ENCODE measurements at regions not wholly inside any gene's neighbourhood (a gene's known extent, or its start where the extent isn't known, plus 50 kb on each side); places are given as distances from the start of the nearest gene placed in this dataset.

- no peak overlapping the region for H2AFZ ChIP-seq (ENCODE audit: insufficient read depth, low read depth, low read length, poor library complexity, severe bottlenecking)
- intact Hi-C loops (cut with micrococcal nuclease): no loop called here
- H3K9ac ChIP-seq (ENCODE audit: insufficient read depth, low read length, poor library complexity, severe bottlenecking): no peak overlapping the region
- H3K4me1 ChIP-seq (ENCODE audit: control insufficient read depth in 1 of 2, insufficient read depth in 2 of 2, low read length in 2 of 2): no peaks in the 10 kb centered on the region
- DNase-seq: no peak
- no peaks in the 10 kb centered on the region for H3K27me3 Mint-ChIP-seq (ENCODE audit: low read depth in 3 of 3)
- H3K36me3 ChIP-seq (replicated peaks in 1 of 2; ENCODE audit: control insufficient read depth in 1 of 2, insufficient read depth in 2 of 2, low read length in 2 of 2): no peaks in the 10 kb centered on the region
- H3K9me3 ChIP-seq (replicated peaks in 1 of 2; ENCODE audit: control insufficient read depth in 1 of 2, insufficient read depth in 1 of 2, low read length in 2 of 2): peaks cover 0 to 4% of the 10 kb centered on the region in 2 donors
- no peaks in the 10 kb centered on the region for H3K27me3 ChIP-seq (ENCODE audit: control insufficient read depth in 2 of 2, insufficient read depth in 2 of 2, low read length in 2 of 2)
- H3K27ac ChIP-seq (ENCODE audit: low read depth in 1 of 2, low read length in 2 of 2): no peak overlapping the region
- H3K4me2 ChIP-seq (replicated peaks; ENCODE audit: extremely low read depth, low read length, poor library complexity, severe bottlenecking): no peak overlapping the region
- H3K9me3 Mint-ChIP-seq: peaks cover 0 to 5% (median 2%) of the 10 kb centered on the region in 7 donors
- no peaks in the 10 kb centered on the region for H4K20me1 ChIP-seq (ENCODE audit: insufficient read depth, low read length)
- H3K4me3 ChIP-seq (replicated peaks in 1 of 3; ENCODE audit: low read depth in 2 of 3, low read length in 3 of 3): no peak overlapping the region
- H3K27ac Mint-ChIP-seq: no peak overlapping the region
- no peak for TF ChIP-seq CTCF (IDR thresholded peaks at IDR 0.05)
- H3K4me3 Mint-ChIP-seq: no peak overlapping the region
- H3K79me2 ChIP-seq (ENCODE audit: insufficient read depth, low read length): no peaks in the 10 kb centered on the region
- H3K4me1 Mint-ChIP-seq: no peaks in the 10 kb centered on the region
- no peaks in the 10 kb centered on the region for H3K36me3 Mint-ChIP-seq
Observed at GRCh38 chr1:79614106-79614505, 607.6 kb upstream of the ADGRL4 start.

- no CpG with 5 or more reads among the region's 1 CpG for whole genome bisulfite sequencing (ENCODE audit: insufficient coverage)
- Histone ChIP-seq H3K9me3 (replicated peaks in 1 of 2; ENCODE audit: control insufficient read depth in 1 of 2, insufficient read depth in 1 of 2, low read length in 2 of 2) (peaks cover 0 to 4% of the 10 kb centered on the region in 2 donors), H3K36me3 (replicated peaks in 1 of 2; ENCODE audit: control insufficient read depth in 1 of 2, insufficient read depth in 2 of 2, low read length in 2 of 2) (no peaks in the 10 kb centered on the region), H3K4me2 (replicated peaks; ENCODE audit: extremely low read depth, low read length, poor library complexity, severe bottlenecking) (no peak overlapping the region), H2AFZ (ENCODE audit: insufficient read depth, low read depth, low read length, poor library complexity, severe bottlenecking) (no peak overlapping the region), H3K79me2 (ENCODE audit: insufficient read depth, low read length) (no peaks in the 10 kb centered on the region), H3K27ac (ENCODE audit: low read depth in 1 of 2, low read length in 2 of 2) (no peak overlapping the region), H3K4me1 (ENCODE audit: control insufficient read depth in 1 of 2, insufficient read depth in 2 of 2, low read length in 2 of 2) (no peaks in the 10 kb centered on the region), H4K20me1 (ENCODE audit: insufficient read depth, low read length) (no peaks in the 10 kb centered on the region), H3K4me3 (replicated peaks in 1 of 3; ENCODE audit: low read depth in 2 of 3, low read length in 3 of 3) (no peak overlapping the region), H3K9ac (ENCODE audit: insufficient read depth, low read length, poor library complexity, severe bottlenecking) (no peak overlapping the region), H3K27me3 (ENCODE audit: control insufficient read depth in 2 of 2, insufficient read depth in 2 of 2, low read length in 2 of 2) (no peaks in the 10 kb centered on the region)
- Mint-ChIP-seq H3K27ac (no peak overlapping the region), H3K4me3 (no peak overlapping the region), H3K9me3 (peaks cover 0 to 3% (median 0%) of the 10 kb centered on the region in 7 donors), H3K36me3 (no peaks in the 10 kb centered on the region), H3K4me1 (no peaks in the 10 kb centered on the region), H3K27me3 (ENCODE audit: low read depth in 3 of 3) (no peaks in the 10 kb centered on the region)
- no peak for DNase-seq
- no peak for TF ChIP-seq CTCF (IDR thresholded peaks at IDR 0.05)
- intact Hi-C loops (cut with micrococcal nuclease): no loop called here
Observed at GRCh38 chr1:79613046-79613445, 606.5 kb upstream of the ADGRL4 start.
